A549 (cell line): ENCODE measurements at regions not wholly inside any gene's neighbourhood (a gene's known extent, or its start where the extent isn't known, plus 50 kb on each side); places are given as distances from the start of the nearest gene placed in this dataset.

Source experiments
- small RNA-seq, 6 experiments: library from RNA; depleted of rRNA; stranded (forward); fragments of <200 nt; gene quantifications; one replicate each; pipeline ENCODE3, GENCODE V24; 2012

Small RNA genes in the stretch of these regions (small RNA-seq; reads per million reads assigned to genes)
- 0 reads per million in 6 experiments for gene RNU6-551P
